ENCODE measurements at regions not wholly inside any gene's neighbourhood (a gene's known extent, or its start where the extent isn't known, plus 50 kb on each side); places are given as distances from the start of the nearest gene placed in this dataset.

- no peak overlapping the region for H3K4me2 ChIP-seq
- DNase-seq (ENCODE audit: low read depth in 1 of 2, low spot score in 1 of 2) (no peak), ATAC-seq (no peak), FAIRE-seq (peak; percentile 73)
- no peaks in the 10 kb centered on the region for H3K4me1 ChIP-seq
- POLR2A ChIA-PET = no interaction called here
- no peak for TF ChIP-seq KDM1A (IDR thresholded peaks at IDR 0.05; ENCODE audit: low read depth)
- TF ChIP-seq KDM5A (IDR thresholded peaks at IDR 0.05) = no peak
- TF ChIP-seq NR3C1 (IDR thresholded peaks at IDR 0.05) = no peak
- no peak for TF ChIP-seq GATA3 (IDR thresholded peaks at IDR 0.05; ENCODE audit: borderline replicate concordance)
- no peak for TF ChIP-seq CHD4 (IDR thresholded peaks at IDR 0.05; ENCODE audit: borderline replicate concordance)
- TF ChIP-seq ZSCAN20 (CRISPR knock-in tag; IDR thresholded peaks at IDR 0.05) = no peak
- TF ChIP-seq ATOH8 (CRISPR knock-in tag; IDR thresholded peaks at IDR 0.05; ENCODE audit: low read depth) = no peak
- TF ChIP-seq E2F6 (IDR thresholded peaks at IDR 0.05; ENCODE audit: borderline replicate concordance, low read depth) = no peak
- no peak for TF ChIP-seq MAZ (IDR thresholded peaks at IDR 0.05; ENCODE audit: borderline replicate concordance, low read depth, low read length)
- no peak for TF ChIP-seq BCL3 (IDR thresholded peaks at IDR 0.05)
- TF ChIP-seq HOXA7 (CRISPR knock-in tag; IDR thresholded peaks at IDR 0.05) = no peak
- H3K4me3 ChIP-seq = no peak overlapping the region
- CTCF ChIA-PET = no interaction called here
- no peak overlapping the region for H3K27ac ChIP-seq
- WGBS (ENCODE audit: missing lambda C conversion rate) = 47% methylated on average over 2 of the region's 2 CpGs
- H3K9me3 ChIP-seq = no peaks in the 10 kb centered on the region
Measured at GRCh38 chr1:194372266-194372665, 1185.9 kb upstream of the B3GALT2 start.

- H3K4me1 ChIP-seq = no peaks in the 10 kb centered on the region
- ChIA-PET POLR2A (no interaction called here), CTCF (no interaction called here)
- TF ChIP-seq HOXA7 (CRISPR knock-in tag; IDR thresholded peaks at IDR 0.05) = no peak
- no peak for TF ChIP-seq E2F6 (IDR thresholded peaks at IDR 0.05; ENCODE audit: borderline replicate concordance, low read depth)
- no peak for TF ChIP-seq SMC3 (IDR thresholded peaks at IDR 0.05)
- TF ChIP-seq HEYL (CRISPR knock-in tag; IDR thresholded peaks at IDR 0.05) = no peak
- no peak for TF ChIP-seq PBX3 (IDR thresholded peaks at IDR 0.05)
- no peak for TF ChIP-seq MAZ (IDR thresholded peaks at IDR 0.05; ENCODE audit: borderline replicate concordance, low read depth, low read length)
- no peak for TF ChIP-seq JUNB (IDR thresholded peaks at IDR 0.05)
- H3K9me3 ChIP-seq = no peaks in the 10 kb centered on the region
- FAIRE-seq (no peak), DNase-seq (ENCODE audit: low read depth in 1 of 2, low spot score in 1 of 2) (no peak), ATAC-seq (no peak)
- 80% methylated on average over 1 of the region's 1 CpG for WGBS (ENCODE audit: missing lambda C conversion rate)
- H3K4me3 ChIP-seq = no peak overlapping the region
- no peak overlapping the region for H3K27ac ChIP-seq
- no peak overlapping the region for H3K4me2 ChIP-seq
Measured at GRCh38 chr1:194369622-194370021, 1183.2 kb upstream of the B3GALT2 start.

- ChIA-PET CTCF (no interaction called here), POLR2A (no interaction called here)
- ATAC-seq (no peak), FAIRE-seq (no peak), DNase-seq (ENCODE audit: low read depth in 1 of 2, low spot score in 1 of 2) (no peak)
- TF ChIP-seq POLR2AphosphoS2 (conservative IDR thresholded peaks at IDR 0.05; ENCODE audit: low read length) (no peak), RARB (CRISPR knock-in tag; IDR thresholded peaks at IDR 0.05) (no peak), CEBPB (IDR thresholded peaks at IDR 0.05) (no peak), CTCF (IDR thresholded peaks at IDR 0.05) (no peak), MAFK (IDR thresholded peaks at IDR 0.05; ENCODE audit: partially characterized antibody) (no peak), ESRRA (IDR thresholded peaks at IDR 0.05; ENCODE audit: borderline replicate concordance, low read length) (no peak), ATOH8 (CRISPR knock-in tag; IDR thresholded peaks at IDR 0.05; ENCODE audit: low read depth) (no peak), SMC3 (IDR thresholded peaks at IDR 0.05) (no peak), CHD2 (IDR thresholded peaks at IDR 0.05; ENCODE audit: low read length, partially characterized antibody) (no peak), EHF (CRISPR knock-in tag; IDR thresholded peaks at IDR 0.05) (no peak), CBX8 (IDR thresholded peaks at IDR 0.05) (no peak), HES2 (IDR thresholded peaks at IDR 0.05) (no peak), RAD21 (conservative IDR thresholded peaks at IDR 0.05 in 1 of 2, IDR thresholded peaks at IDR 0.05 in 1 of 2) (no peak), EP300 (IDR thresholded peaks at IDR 0.05) (no peak), ZFP36 (IDR thresholded peaks at IDR 0.05; ENCODE audit: borderline replicate concordance, partially characterized antibody) (no peak)
- Histone ChIP-seq H3K4me3 (no peak overlapping the region), H3K27ac (no peak overlapping the region), H3K4me2 (no peak overlapping the region), H3K4me1 (no peaks in the 10 kb centered on the region), H3K9me3 (no peaks in the 10 kb centered on the region)
Measured at GRCh38 chr1:194369060-194369459, 1182.6 kb upstream of the B3GALT2 start.

Data from A549 (cell line).